NCI-H2196 treated with DMSO at 0.1 percent for 48 hours (cell line): ENCODE measurements at regions not wholly inside any gene's neighbourhood (a gene's known extent, or its start where the extent isn't known, plus 50 kb on each side); places are given as distances from the start of the nearest gene placed in this dataset.
"Not testable (repeated sequence)": the region's sequence is repeated elsewhere in the genome, so short reads cannot be mapped to it uniquely, and the experiment has no call there.

Source experiments
- DNase-seq: peaks from one replicate; lab custom pipeline; 2025; ENCODE audit not compliant: unreplicated experiment; lab: John Stamatoyannopoulos, UW

DNA sequence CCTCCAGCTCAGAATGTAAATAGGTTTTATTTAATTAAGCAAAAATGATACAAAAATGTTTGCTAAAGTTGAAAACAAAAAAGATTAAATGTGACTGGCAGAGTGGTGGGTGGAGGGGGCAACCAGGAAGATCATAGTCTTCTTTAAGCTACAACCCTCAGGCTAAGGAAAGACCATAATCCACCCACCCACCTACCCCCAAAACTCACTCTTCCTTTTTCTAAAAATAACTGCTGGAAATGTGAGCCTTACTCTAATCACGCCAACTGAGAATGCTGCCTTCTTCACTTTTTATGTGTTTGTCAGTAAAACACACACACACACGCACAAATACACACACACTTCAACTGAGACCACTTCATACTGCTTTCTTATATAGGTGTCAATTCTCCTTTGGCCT lies 230.0 kb upstream of the EGLN3 start:
- DNase-seq = no peak

DNA sequence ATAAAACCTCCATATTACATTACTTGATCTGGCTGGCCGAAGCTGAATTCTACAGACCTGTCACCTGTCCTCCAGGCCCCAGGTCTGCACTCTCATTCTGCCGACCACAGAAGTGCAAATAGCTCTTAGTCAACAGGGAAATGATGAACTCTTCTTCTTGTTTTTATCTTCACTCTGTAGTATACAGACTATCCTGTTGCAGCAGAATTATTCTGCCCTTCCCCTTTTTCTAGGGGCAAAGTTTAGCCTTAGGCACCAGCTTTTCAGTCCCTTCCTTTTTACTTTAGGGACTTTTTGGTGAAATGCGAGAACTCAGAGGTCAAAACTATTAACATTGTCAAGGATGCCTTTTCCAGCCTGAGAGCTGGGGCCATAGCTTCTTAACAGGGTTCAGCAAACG lies 229.6 kb upstream of the EGLN3 start:
- peak; percentile 80 for DNase-seq

DNA sequence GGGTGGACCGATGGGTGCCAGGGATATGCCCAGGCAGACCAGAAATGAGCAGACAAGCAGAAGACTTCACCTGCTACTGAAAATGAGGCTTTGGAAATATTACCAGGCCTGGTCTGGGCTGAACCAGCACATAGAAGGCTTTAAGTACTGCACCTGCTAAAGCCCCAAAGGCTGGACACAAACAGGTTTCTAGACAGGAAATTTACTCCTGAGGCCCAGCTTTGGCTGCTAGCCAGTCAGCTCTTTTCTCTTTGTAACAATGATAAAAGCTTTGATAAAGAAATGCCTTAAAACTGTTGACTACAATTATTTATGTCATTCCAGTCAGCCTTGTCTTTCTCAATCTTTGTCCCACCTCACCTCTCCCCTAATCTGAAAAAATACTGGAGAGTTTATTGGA lies 228.9 kb upstream of the EGLN3 start:
- DNase-seq = peak; percentile 89

DNA sequence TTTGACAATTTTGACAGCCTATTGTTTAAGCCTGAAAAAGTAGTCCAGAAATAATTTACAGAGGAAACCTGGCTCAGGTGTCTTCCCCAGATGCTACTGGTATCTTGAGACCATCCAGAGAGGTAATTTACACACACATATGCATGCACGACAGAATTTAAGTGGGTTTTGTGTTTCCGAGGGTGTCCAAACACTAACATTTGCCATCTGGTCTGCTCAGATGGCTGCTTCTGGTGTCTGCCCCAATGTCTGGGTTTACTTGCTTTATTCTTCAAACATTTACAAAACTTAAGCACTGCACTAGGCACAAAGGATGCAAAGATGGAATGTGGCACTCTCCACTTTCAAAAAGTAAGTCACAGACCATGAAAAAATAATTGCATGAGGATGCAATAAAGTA lies 226.6 kb upstream of the EGLN3 start:
- no peak for DNase-seq

DNA sequence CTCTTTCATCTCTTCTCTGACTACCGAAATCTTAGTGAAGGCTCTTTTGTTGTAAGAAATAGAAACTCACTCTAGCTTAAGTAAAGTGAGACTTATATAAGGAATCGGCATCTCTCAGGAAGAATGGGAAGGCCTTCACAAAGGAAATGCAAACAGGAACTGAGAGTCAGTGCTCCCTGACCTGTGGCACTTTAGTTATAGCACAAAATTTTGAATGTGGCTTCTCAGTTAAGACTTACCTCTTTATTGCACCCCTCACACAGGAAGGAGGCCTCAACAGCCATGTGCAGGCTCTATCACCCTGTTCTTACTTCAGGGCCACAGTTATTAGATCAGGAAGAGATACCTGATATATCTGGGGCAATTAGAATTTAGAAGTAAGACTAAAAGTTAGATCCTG lies 224.7 kb upstream of the EGLN3 start:
- no peak for DNase-seq

DNA sequence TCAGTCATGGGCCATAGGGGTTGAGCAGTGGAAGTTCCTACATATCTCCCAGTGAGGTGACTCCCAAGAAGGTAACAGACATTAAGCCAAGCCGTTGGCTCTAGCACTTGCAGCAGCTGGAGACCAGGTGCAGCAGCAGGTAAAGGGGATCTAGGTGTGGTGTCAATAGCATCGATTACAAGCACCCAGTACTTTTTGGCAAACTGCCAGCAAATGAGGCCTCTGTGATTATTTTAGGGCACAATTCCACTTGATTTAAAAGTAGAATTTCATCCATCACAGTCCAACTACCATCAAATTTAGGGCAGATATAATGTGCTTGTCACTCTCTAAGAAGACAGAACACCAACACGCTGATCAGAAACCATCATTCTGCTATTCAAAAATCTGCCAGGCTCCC lies 224.1 kb upstream of the EGLN3 start:
- no peak for DNase-seq

DNA sequence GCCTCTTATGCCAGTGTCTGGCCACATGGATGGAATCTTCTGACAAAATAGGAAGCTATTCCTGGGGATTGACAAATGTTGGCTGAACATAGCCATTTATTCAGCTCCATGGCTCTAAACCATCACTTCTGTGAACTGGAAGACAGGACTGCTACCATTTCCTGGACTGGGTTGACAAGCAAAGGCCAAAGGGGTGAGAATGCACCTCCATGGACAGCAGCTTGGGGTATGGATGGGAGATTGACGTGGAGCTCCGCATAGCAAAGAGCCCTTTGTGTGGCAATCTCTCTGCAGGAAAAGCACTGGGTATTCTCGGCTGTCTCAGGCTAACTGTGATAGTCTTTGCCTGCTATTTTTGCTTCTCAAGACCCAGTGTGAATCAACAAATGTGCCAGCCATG lies 223.0 kb upstream of the EGLN3 start:
- DNase-seq = no peak

DNA sequence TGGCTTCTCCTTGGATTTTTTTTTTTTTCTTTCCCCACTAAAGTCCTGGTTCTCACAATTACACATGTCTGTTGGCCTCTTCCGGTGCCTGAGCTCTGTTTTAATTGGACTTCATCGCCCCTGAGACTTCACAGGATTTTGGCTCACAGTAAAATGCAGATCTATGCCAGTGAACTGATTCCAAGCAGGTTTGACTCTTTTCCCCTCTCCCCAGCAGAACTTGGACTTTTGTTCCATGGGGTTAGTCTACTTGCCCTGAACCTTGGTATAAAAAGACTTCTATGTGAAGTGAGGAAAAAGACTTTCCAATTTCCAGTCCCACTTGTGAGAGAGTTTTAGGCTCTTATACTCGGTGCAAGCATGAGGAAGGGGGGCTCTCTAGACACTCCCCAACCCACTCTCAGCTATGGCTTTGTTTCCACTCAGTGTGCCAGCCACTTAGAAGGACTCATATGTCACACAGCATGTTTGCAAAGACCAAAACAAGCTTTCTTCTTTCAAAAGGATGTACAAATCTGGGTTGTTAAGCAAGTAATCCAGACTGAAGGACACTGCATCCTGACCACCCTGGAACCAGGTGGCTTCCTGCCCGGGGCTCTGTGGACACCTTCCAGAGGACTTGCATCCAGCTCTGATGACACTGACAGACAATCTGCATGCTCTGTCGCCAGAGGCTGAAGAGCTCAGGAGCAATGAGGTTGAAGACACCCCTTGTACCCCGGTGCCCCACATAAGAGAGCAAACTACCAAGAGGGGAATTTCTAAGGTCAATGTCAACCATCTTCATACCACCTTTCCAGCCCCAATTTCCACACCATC lies 221.9 kb upstream of the EGLN3 start:
- DNase-seq = no peak

DNA sequence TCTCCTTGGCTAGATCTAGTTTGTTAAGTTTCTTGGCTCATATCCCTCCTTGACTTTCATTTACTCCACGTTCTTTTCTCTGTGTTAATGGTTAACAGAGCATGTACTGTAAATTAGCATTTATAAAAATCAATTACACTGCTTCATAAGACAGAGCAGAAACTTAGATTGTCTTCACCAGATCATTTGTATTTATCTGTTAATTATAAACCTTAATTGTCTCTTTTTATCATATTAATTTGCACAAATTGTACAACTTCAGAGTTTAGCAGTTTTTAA lies 221.2 kb upstream of the EGLN3 start:
- no peak for DNase-seq

DNA sequence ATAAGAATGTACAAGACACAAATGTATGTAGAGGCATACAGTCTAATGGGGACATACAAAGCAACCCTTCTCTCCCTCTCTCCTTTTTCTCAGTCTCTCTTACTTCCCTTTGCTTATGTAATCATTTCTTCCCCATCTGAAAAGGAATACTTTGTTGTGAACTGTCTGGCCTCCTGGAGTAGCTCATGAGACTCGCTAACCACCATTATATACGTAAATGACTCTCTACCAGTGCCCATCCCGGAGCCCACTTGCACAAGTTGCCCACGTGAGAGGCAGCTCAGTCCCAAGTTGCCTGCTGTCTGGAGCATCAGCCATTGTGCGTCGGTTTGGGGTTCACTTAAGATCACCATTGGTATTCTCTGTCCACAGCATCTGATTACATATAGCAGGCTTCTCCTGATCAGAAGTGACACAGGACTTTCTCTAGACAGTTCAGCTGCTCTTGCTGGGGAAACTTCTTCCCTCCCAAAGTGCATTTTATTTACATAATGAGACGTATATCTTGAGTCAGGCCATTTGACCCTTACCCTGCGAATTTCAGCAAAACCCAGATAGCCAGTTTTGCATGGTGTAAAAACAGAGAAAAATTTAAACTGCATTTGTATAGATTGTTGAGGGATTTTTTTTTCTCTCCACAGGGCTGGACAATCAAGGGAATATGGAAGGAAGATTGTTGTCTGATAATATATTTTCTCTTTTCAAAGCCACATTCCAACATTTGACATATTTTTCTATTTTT lies 220.7 kb upstream of the EGLN3 start:
- DNase-seq = no peak

DNA sequence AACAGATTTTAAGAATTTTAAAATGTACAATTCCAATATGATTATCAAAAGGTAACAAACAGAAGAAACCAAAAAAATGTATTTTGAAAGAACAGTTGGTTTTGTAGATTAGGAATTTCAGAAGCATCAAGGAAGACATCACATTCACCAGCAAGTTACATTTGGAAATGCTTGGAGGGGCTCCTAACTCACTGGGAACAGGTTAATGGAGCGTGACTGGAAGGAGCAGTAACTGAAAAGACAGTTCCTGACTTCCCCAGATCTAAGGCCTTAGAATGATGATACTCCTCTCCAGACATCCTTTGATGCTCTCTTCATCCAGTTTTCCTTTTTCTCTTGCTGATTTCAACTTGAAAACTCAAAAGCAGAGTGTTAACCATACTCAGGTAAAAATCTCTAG lies 220.0 kb upstream of the EGLN3 start:
- DNase-seq = no peak

DNA sequence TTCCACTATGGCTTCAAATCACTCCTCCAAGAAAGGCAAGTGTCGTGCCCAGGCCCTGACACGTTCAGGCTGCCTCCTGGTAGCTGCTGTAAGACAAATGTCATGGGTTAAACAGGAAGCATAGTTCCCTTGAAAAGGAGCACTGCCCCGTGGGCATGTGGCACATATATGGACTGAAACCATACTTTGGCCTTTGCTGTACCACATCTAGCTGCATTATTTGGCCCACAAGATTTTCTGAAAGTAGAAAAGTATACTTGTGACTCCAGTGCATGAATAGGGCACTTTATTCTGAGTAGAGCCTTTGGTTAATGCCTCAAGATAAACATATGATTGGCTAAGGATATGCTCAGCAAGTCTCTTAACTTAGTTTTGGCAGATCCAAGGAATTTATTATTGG lies 218.7 kb upstream of the EGLN3 start:
- DNase-seq = no peak

DNA sequence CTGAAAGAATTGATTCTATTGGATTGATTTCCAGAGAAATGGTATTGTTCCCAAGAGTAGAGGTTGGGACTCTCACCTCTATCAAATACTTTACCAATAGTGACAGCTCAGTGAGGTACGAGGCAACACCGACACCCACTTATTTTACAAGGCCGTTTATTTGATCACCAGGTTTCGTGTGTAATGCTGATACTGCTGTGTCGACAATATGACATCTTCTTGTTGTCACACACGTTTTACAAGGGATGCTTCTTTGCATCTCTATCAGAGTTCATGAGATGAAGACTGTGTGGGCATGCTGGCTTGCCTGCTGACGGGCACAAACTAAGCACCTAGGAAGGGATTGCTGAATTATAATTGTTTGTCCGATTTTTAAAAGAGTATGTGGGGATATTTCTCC lies 217.8 kb upstream of the EGLN3 start:
- no peak for DNase-seq

DNA sequence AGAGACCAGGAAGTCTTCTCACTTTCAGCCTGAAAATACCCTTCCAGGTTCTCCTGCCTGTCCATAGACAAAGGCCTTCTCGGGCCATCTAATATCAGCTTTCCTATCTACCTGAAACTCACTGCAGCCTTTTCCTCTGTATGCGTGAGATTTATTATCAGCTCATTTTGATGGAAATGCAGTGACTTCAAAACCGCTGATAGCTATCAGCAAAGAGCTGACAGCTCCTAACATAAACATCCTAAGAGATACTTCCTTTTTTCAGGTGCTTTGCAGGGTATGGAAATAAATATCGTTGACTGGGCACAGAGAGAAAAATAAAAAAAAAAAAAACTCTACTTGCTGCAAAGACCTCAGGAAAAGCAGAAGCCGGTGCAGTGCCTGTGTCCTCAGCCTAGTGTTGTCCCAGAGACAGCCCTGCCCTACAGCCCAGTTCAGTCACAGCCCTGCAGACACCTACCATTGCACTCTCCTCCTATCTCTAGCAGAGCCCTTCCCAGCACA lies 215.0 kb upstream of the EGLN3 start:
- no peak for DNase-seq

DNA sequence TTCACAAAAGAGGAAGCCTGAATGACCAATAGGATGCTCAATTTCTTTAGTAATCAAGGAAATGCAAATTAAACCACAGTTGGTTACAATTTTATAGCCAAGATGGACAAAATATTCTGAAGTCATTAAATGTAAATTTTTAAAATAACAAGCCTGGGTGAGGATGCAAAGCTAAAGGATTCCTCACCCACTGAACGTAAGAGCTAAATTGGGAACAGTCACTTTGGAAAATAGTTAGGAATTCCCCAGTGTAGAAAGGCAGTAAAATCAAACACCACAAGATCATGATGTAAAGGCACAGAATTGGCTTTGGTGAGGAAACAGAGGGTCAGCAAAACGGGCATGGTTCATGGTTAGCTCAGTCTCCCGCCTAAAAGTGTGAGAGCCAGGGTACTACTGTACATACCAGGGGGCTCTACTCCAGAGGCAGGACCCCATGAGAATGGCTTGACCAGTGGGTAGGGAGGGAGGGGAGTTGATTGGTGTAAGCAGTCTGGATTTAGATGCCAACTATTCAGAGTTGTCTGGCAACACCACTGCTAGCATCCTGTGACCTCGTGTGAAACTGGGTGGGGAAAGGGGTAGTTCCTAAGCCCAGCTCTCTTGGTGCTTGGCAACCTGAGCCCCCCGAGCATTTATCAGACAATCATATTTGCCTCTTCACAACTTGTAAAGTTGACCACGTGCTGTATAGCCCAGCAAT lies 213.4 kb upstream of the EGLN3 start:
- DNase-seq = no peak

DNA sequence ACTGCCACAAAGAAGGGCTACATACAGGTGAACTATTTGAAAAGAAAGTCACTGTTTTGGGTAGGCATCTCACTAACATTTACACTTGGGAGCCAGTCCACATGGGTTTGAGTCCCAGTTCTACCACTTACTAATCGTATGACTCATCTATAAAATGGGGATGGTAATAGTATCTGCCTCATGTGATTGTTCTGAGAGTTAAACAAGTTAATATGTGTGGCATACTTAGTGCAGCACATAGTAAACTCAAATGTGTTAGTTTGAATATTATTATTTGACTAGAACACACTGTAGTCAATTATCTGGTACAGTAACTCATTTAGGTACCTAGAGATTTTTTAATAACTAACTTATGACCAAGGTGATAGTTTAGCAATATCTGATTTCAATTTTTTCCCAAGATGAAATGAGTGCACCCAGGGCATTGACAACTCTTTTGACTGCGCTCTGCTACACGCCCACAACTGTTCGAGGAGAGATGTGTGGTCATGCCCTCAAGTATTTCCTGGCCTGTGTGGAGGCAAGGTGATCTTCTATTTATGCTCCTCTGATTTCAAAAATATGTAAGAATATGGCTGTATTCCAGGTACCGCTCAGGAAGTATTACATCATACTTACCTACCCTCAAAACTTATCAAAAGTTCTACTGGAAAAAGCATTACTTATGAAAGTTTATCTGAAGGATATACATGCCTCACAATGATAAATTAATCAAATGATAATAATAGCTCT lies 210.6 kb upstream of the EGLN3 start:
- no peak for DNase-seq

DNA sequence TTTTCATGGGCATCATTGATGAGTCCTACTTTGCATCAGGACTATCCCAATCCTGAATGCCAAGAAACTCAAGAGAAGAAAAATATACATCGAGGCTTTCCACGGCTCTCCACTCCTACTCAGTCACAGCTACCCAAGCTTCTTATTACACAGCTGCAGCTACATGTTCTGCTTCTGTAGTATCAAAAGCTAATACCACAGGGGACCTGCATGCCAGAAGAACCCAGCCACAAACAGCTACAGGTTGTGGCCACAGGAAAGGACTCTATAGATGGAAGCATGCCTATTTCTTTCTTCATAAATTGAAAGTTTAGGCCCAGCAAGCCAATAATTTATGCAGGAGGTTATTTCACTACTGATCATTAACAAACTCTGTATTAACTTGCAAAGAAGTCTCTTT lies 209.7 kb upstream of the EGLN3 start:
- DNase-seq = no peak

DNA sequence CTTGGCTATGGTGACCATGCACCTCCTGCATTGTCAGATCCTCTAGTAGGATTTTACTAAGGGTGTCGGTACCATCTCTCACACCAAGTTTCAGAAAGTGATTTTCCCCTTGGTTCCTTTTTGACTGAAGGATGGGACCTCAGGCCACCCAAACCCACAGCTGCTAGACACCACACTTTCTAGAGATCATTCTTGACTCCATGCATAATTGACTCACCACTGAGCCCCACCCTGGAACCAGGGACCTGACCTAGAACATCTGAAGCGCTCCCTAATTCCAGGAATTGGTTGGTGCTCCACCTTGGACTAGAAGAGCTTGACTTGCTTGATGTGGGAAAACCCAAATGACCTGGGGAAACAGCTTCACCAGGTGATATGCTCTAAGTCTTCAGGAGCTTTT lies 206.8 kb upstream of the EGLN3 start:
- DNase-seq = no peak

DNA sequence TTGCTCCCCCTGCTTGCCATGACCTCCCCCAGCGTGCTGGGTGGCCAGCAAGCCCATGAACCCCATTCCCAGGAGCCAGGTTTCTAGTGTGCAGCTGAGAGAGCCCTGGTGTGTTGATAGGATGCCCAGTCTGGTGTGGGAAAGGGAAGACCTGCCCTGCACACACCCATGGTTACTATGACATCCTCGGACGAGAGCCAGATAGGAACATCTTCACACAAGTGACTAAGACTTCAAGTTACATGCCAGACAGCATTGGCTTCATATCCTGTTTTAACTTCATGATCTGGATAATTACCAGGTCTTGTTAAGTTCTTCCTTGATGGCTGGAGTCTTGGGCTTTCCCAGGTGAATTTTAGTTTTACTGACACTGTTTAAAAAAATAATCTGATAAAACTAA lies 196.6 kb upstream of the EGLN3 start:
- DNase-seq = no peak

DNA sequence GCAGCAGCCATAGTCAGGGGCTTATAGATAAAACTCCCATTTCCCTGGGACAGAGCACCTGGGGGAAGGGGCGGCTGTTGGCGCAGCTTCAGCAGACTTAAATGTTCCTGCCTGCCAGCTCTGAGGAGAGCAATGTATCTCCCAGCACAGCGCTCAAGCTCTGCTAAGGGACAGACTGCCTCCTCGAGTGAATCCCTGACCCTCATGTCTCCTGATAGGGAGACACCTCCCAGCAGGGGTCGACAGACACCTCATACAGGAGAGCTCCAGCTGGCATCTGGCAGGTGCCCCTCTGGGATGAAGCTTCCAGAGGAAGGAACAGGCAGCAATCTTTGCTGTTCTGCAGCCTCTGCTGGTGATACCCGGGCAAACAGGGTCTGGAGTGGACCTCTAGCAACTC lies 189.3 kb upstream of the EGLN3 start:
- DNase-seq = not testable (repeated sequence)
